Osteocyte (in vitro differentiated cells): ENCODE measurements at regions not wholly inside any gene's neighbourhood (a gene's known extent, or its start where the extent isn't known, plus 50 kb on each side); places are given as distances from the start of the nearest gene placed in this dataset.

Experiments used
- DNase-seq: peaks from one replicate; pipeline ENCODE4 v3.0.0; 2021; ENCODE audit warnings: mixed read lengths; ENCODE audit not compliant: unreplicated experiment; ENCODE audit errors: extremely low spot score
- H3K27ac Mint-ChIP-seq: one replicate; pipeline ENCODE4 v1.8.0; 2021; ENCODE audit warnings: mild to moderate bottlenecking, mixed read lengths; ENCODE audit not compliant: unreplicated experiment
- H3K27me3 Mint-ChIP-seq: one replicate; pipeline ENCODE4 v1.8.0; 2021; ENCODE audit warnings: mixed read lengths; ENCODE audit not compliant: unreplicated experiment
- H3K36me3 Mint-ChIP-seq: one replicate; pipeline ENCODE4 v1.8.0; 2021; ENCODE audit warnings: mixed read lengths; ENCODE audit not compliant: unreplicated experiment
- H3K4me1 Mint-ChIP-seq: one replicate; pipeline ENCODE4 v1.8.0; 2021; ENCODE audit warnings: mixed read lengths; ENCODE audit not compliant: unreplicated experiment
- H3K4me3 Mint-ChIP-seq: one replicate; pipeline ENCODE4 v1.8.0; 2021; ENCODE audit warnings: mild to moderate bottlenecking, moderate library complexity, mixed read lengths; ENCODE audit not compliant: unreplicated experiment
- H3K9me3 Mint-ChIP-seq: one replicate; pipeline ENCODE4 v1.8.0; 2021; ENCODE audit warnings: mixed read lengths; ENCODE audit not compliant: unreplicated experiment
- TF ChIP-seq, protein P1 (sequence below): fragments of 200-600 bp; sonication (generic); IDR thresholded peaks from 2 replicates; pipeline ENCODE4 v1.5.0; 2021; ENCODE audit warnings: antibody characterized with exemption, mild to moderate bottlenecking, moderate library complexity

GRCh38 chr6:76843054-76843822, 620.1 kb downstream of the HTR1B start:
- Mint-ChIP-seq H3K9me3 (peaks cover 8% of the 10 kb centered on the region), H3K27ac (no peak overlapping the region), H3K4me1 (no peaks in the 10 kb centered on the region), H3K27me3 (peaks cover 2% of the 10 kb centered on the region), H3K36me3 (no peaks in the 10 kb centered on the region), H3K4me3 (no peak overlapping the region)
- no peak for DNase-seq
- TF ChIP-seq, protein P1, sequence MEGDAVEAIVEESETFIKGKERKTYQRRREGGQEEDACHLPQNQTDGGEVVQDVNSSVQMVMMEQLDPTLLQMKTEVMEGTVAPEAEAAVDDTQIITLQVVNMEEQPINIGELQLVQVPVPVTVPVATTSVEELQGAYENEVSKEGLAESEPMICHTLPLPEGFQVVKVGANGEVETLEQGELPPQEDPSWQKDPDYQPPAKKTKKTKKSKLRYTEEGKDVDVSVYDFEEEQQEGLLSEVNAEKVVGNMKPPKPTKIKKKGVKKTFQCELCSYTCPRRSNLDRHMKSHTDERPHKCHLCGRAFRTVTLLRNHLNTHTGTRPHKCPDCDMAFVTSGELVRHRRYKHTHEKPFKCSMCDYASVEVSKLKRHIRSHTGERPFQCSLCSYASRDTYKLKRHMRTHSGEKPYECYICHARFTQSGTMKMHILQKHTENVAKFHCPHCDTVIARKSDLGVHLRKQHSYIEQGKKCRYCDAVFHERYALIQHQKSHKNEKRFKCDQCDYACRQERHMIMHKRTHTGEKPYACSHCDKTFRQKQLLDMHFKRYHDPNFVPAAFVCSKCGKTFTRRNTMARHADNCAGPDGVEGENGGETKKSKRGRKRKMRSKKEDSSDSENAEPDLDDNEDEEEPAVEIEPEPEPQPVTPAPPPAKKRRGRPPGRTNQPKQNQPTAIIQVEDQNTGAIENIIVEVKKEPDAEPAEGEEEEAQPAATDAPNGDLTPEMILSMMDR, result no peak

- Mint-ChIP-seq H3K9me3 (peaks cover 2% of the 10 kb centered on the region), H3K4me1 (no peaks in the 10 kb centered on the region), H3K36me3 (no peaks in the 10 kb centered on the region), H3K27ac (no peak overlapping the region), H3K27me3 (peaks cover 8% of the 10 kb centered on the region), H3K4me3 (no peak overlapping the region)
- TF ChIP-seq, protein P1, result no peak
- DNase-seq, result no peak
These were observed 622.4 kb downstream of the HTR1B start for GRCh38 chr6:76840865-76841264.

DNA sequence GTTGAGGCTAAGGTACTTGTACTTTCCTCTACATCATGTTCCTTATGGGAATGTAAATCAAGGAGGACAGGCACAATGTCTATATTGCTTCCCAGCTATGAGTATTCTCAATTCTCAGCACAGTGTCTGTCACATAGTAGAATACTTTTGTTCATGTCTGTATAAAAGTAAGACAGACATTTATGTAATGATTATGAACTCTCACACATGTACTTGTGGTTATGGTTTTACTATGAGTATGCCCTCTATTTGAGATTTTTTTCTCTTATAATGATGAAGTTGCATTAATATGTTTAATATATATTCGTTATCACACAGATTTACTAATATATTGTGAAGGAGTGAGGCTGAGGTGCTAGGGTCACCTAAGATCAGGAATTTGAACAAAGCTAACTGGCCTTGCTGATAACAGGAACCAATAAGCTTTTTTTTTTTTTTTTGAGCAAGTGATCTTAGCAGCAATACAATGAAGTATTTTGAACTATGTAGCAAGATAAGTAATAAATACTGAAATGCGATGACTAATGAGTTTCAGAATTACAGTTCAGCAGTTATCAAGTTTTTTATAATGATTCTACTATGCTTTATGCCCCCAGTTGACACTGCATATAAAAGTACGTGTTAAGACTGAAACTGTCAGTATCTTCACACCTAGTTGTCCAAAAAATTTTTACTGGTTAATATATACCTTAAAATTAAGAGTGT, 623.1 kb downstream of the HTR1B start:
- no peak overlapping the region for H3K4me3 Mint-ChIP-seq
- H3K36me3 Mint-ChIP-seq, result no peaks in the 10 kb centered on the region
- peaks cover 8% of the 10 kb centered on the region for H3K27me3 Mint-ChIP-seq
- no peaks in the 10 kb centered on the region for H3K9me3 Mint-ChIP-seq
- TF ChIP-seq, protein P1, result no peak
- DNase-seq, result no peak
- no peaks in the 10 kb centered on the region for H3K4me1 Mint-ChIP-seq
- H3K27ac Mint-ChIP-seq, result no peak overlapping the region

GRCh38 chr6:76839505-76839904, 623.8 kb downstream of the HTR1B start:
- no peak overlapping the region for H3K27ac Mint-ChIP-seq
- H3K4me1 Mint-ChIP-seq, result no peaks in the 10 kb centered on the region
- no peak for DNase-seq
- TF ChIP-seq, protein P1, result no peak
- peaks cover 8% of the 10 kb centered on the region for H3K27me3 Mint-ChIP-seq
- no peaks in the 10 kb centered on the region for H3K9me3 Mint-ChIP-seq
- H3K36me3 Mint-ChIP-seq, result no peaks in the 10 kb centered on the region
- H3K4me3 Mint-ChIP-seq, result no peak overlapping the region

DNA sequence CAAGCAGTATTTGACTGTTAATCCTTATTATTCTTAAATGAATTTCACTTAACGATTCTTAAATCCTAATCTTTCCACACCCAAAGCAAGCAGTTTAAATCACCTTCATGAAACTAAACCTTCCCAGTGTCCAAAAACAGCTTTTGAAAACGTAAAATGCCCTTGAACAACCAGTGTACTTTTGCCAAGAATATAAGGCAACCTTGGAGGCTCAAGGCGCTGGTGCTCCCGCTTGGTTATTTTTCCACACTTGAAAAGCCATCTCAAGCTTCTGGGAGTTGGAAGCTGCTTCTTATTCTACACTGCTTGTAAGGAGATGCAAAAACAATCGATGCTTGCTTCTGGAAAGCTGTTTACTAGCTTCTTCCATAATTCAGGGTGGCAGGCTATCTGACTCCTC, 625.7 kb downstream of the HTR1B start:
- H3K4me3 Mint-ChIP-seq, result no peak overlapping the region
- H3K27me3 Mint-ChIP-seq, result peaks cover 8% of the 10 kb centered on the region

More for the DNA sequence above, 625.7 kb downstream of the HTR1B start:
- no peaks in the 10 kb centered on the region for H3K9me3 Mint-ChIP-seq
- TF ChIP-seq, protein P1, result no peak
- no peak overlapping the region for H3K27ac Mint-ChIP-seq
- no peaks in the 10 kb centered on the region for H3K36me3 Mint-ChIP-seq
- DNase-seq, result no peak
- H3K4me1 Mint-ChIP-seq, result no peaks in the 10 kb centered on the region
